DMS79 (cell line): ENCODE measurements at regions not wholly inside any gene's neighbourhood (a gene's known extent, or its start where the extent isn't known, plus 50 kb on each side); places are given as distances from the start of the nearest gene placed in this dataset.
A peak's percentile ranks its signal among the peaks of the same experiment; 100 is the strongest.

Experiments used
- DNase-seq: peaks from one replicate; lab custom pipeline; 2025; lab: John Stamatoyannopoulos, UW

GRCh38 chr3:182585532-182586150 is 207.7 kb upstream of the ATP11B start:
- DNase-seq = no peak

GRCh38 chr3:182592747-182593146 is 200.6 kb upstream of the ATP11B start:
- DNase-seq = no peak

- DNase-seq = peak; percentile 91
Measured at GRCh38 chr3:182596676-182597410, 196.5 kb upstream of the ATP11B start.

- DNase-seq = no peak
Measured at GRCh38 chr3:182597621-182598041, 195.7 kb upstream of the ATP11B start.

- no peak for DNase-seq
Measured at GRCh38 chr3:182601597-182601996, 191.7 kb upstream of the ATP11B start.

GRCh38 chr3:182603501-182603900 is 189.8 kb upstream of the ATP11B start:
- no peak for DNase-seq

- no peak for DNase-seq
Measured at GRCh38 chr3:182605882-182606611, 187.3 kb upstream of the ATP11B start.

GRCh38 chr3:182606905-182607504 is 186.3 kb upstream of the ATP11B start:
- DNase-seq = no peak

GRCh38 chr3:182608832-182609231 is 184.5 kb upstream of the ATP11B start:
- DNase-seq = no peak

GRCh38 chr3:182609575-182610156 is 183.6 kb upstream of the ATP11B start:
- peak; percentile 57 for DNase-seq

- DNase-seq = no peak
Measured at GRCh38 chr3:182612332-182612731, 181.0 kb upstream of the ATP11B start.

GRCh38 chr3:182617500-182617899 is 175.8 kb upstream of the ATP11B start:
- DNase-seq = no peak

- peak; percentile 51 for DNase-seq
Measured at GRCh38 chr3:182618085-182618732, 175.1 kb upstream of the ATP11B start.

GRCh38 chr3:182618981-182619591 is 174.2 kb upstream of the ATP11B start:
- DNase-seq = peak; percentile 74

- DNase-seq = no peak
Measured at GRCh38 chr3:182620723-182621434, 172.4 kb upstream of the ATP11B start.

- DNase-seq = no peak
Measured at GRCh38 chr3:182621435-182622240, 171.7 kb upstream of the ATP11B start.

- DNase-seq = no peak
Measured at GRCh38 chr3:182622241-182622545, 171.1 kb upstream of the ATP11B start.

- peak; percentile 52 for DNase-seq
Measured at GRCh38 chr3:182626484-182627467, 166.5 kb upstream of the ATP11B start.

- no peak for DNase-seq
Measured at GRCh38 chr3:182628531-182628930, 164.8 kb upstream of the ATP11B start.
